ENCODE measurements at regions not wholly inside any gene's neighbourhood (a gene's known extent, or its start where the extent isn't known, plus 50 kb on each side); places are given as distances from the start of the nearest gene placed in this dataset.

- no peaks in the 10 kb centered on the region for H3K27me3 ChIP-seq (ENCODE audit: insufficient read depth, low read depth)
These were observed 282.9 kb upstream of the ANKRD55 start for GRCh38 chr5:56516035-56516434.

GRCh38 chr5:56515011-56515410 lies 281.9 kb upstream of the ANKRD55 start:
- H4K20me1 ChIP-seq (ENCODE audit: insufficient read depth) = no peaks in the 10 kb centered on the region
- POLR2A ChIA-PET (ENCODE audit: unreplicated experiment) = no interaction called here
- peaks cover 4% of the 10 kb centered on the region; the same call in 1 of the 2 replicates for H3F3A ChIP-seq (ENCODE audit: insufficient read depth, low read depth)
- no peak overlapping the region for H2AFZ ChIP-seq
- TF ChIP-seq EZH2 (IDR thresholded peaks at IDR 0.05; ENCODE audit: low read depth) (no peak), CTCF (conservative IDR thresholded peaks at IDR 0.05) (no peak)
- no peak for DNase-seq
- CTCF ChIA-PET = no interaction called here
- BruUV-seq (replicated peaks) = no TSS peak
- intact Hi-C loops (cut with micrococcal nuclease; ENCODE audit: unreplicated experiment) = no loop called here
- no peak overlapping the region for H3K4me3 ChIP-seq
- no peak overlapping the region for H3K4me2 ChIP-seq
- no peaks in the 10 kb centered on the region for H3K79me2 ChIP-seq (ENCODE audit: low read depth)
- H3K36me3 ChIP-seq (ENCODE audit: low read depth) = no peaks in the 10 kb centered on the region
- no peaks in the 10 kb centered on the region for H3K27me3 ChIP-seq (ENCODE audit: insufficient read depth, low read depth)
- peaks cover 46% of the 10 kb centered on the region for H3K4me1 ChIP-seq (replicated peaks; ENCODE audit: insufficient read depth)
- no peak overlapping the region for H3K27ac ChIP-seq
- H3K9me2 ChIP-seq (ENCODE audit: insufficient read depth) = no peaks in the 10 kb centered on the region
- H3K9me3 ChIP-seq (ENCODE audit: insufficient read depth, low read depth) = no peaks in the 10 kb centered on the region

More at GRCh38 chr5:56516035-56516434, 282.9 kb upstream of the ANKRD55 start:
- Histone ChIP-seq H4K20me1 (ENCODE audit: insufficient read depth) (no peaks in the 10 kb centered on the region), H3K9me2 (ENCODE audit: insufficient read depth) (no peaks in the 10 kb centered on the region), H3K27ac (no peak overlapping the region), H2AFZ (no peak overlapping the region), H3K4me1 (replicated peaks; ENCODE audit: insufficient read depth) (peaks cover 46% of the 10 kb centered on the region), H3K4me2 (no peak overlapping the region), H3F3A (ENCODE audit: insufficient read depth, low read depth) (peaks cover 4% of the 10 kb centered on the region; the same call in 1 of the 2 replicates), H3K4me3 (no peak overlapping the region), H3K36me3 (ENCODE audit: low read depth) (no peaks in the 10 kb centered on the region), H3K9me3 (ENCODE audit: insufficient read depth, low read depth) (no peaks in the 10 kb centered on the region), H3K79me2 (ENCODE audit: low read depth) (no peaks in the 10 kb centered on the region)
- POLR2A ChIA-PET (ENCODE audit: unreplicated experiment) = interaction anchor here (0.6 kb wide), 1 partner anchor 63 kb away, joined by 6 read pairs; no protein-coding TSS in a partner anchor
- TF ChIP-seq EZH2 (IDR thresholded peaks at IDR 0.05; ENCODE audit: low read depth) (no peak), CTCF (conservative IDR thresholded peaks at IDR 0.05) (no peak)
- intact Hi-C loops (cut with micrococcal nuclease; ENCODE audit: unreplicated experiment) = no loop called here
- DNase-seq = no peak
- CTCF ChIA-PET = no interaction called here
- BruUV-seq (replicated peaks) = no TSS peak

GRCh38 chr5:56514245-56514644 lies 281.1 kb upstream of the ANKRD55 start:
- Histone ChIP-seq H4K20me1 (ENCODE audit: insufficient read depth) (no peaks in the 10 kb centered on the region), H3K4me1 (replicated peaks; ENCODE audit: insufficient read depth) (peaks cover 46% of the 10 kb centered on the region), H3F3A (ENCODE audit: insufficient read depth, low read depth) (peaks cover 4% of the 10 kb centered on the region; the same call in 1 of the 2 replicates), H3K79me2 (ENCODE audit: low read depth) (no peaks in the 10 kb centered on the region), H2AFZ (no peak overlapping the region), H3K9me3 (ENCODE audit: insufficient read depth, low read depth) (no peaks in the 10 kb centered on the region; the same call in 1 of the 2 replicates), H3K4me3 (no peak overlapping the region), H3K4me2 (no peak overlapping the region; the same call in 1 of the 2 replicates), H3K9me2 (ENCODE audit: insufficient read depth) (no peaks in the 10 kb centered on the region), H3K27ac (no peak overlapping the region), H3K36me3 (ENCODE audit: low read depth) (no peaks in the 10 kb centered on the region), H3K27me3 (ENCODE audit: insufficient read depth, low read depth) (no peaks in the 10 kb centered on the region)
- CTCF ChIA-PET = interaction anchor here (0.7 kb wide), 1 partner anchor 250 kb away, joined by 3 read pairs; no protein-coding TSS in a partner anchor
- intact Hi-C loops (cut with micrococcal nuclease; ENCODE audit: unreplicated experiment) = no loop called here
- TF ChIP-seq CTCF (conservative IDR thresholded peaks at IDR 0.05) (no peak), EZH2 (IDR thresholded peaks at IDR 0.05; ENCODE audit: low read depth) (no peak)
- POLR2A ChIA-PET (ENCODE audit: unreplicated experiment) = no interaction called here
- DNase-seq = peak in 1 of 2 experiments; percentile 53
- BruUV-seq (replicated peaks) = no TSS peak

All from PC-9 (cell line).